Limb (tissue), 2 donors: ENCODE measurements at regions not wholly inside any gene's neighbourhood (a gene's known extent, or its start where the extent isn't known, plus 50 kb on each side); places are given as distances from the start of the nearest gene placed in this dataset.

Source experiments
- DNase-seq, 2 donors: peaks; one replicate each; pipeline ENCODE4 v3.0.0-alpha.2; 2016; ENCODE audit errors: extremely low spot score in 2 of 2

GRCh38 chr11:115078461-115079438 is 400.4 kb downstream of the NXPE2 start:
- DNase-seq, result no peak

GRCh38 chr11:115080923-115081680 is 402.8 kb downstream of the NXPE2 start:
- DNase-seq, result no peak

GRCh38 chr11:115081972-115082371 is 403.6 kb downstream of the NXPE2 start:
- DNase-seq, result no peak

- no peak for DNase-seq
These were observed 404.9 kb downstream of the NXPE2 start for GRCh38 chr11:115083144-115083806.

DNA sequence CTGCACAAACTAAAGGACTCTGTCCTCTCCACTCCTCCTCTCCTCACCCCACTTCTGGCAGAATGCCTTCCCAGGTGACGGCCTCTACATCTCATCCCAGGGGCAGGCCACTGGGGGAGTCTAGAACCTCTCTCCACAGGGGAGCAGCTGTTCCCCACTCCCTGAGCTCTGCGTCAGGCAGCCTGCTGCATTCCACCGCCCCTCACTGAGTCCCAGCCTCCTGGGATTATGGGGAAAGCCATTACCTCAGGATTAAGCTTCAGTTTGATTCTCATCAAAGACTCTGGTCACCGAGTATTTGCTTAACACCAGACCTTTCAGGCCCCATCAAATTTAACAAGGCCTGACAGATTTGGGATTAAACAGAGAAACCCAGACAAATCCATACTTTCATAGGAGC is 405.9 kb downstream of the NXPE2 start:
- no peak for DNase-seq

- DNase-seq, result peak in 1 of 2 donors; percentile 44
These were observed 407.3 kb downstream of the NXPE2 start for GRCh38 chr11:115085461-115086210.

GRCh38 chr11:115087791-115088190 is 409.5 kb downstream of the NXPE2 start:
- no peak for DNase-seq

DNA sequence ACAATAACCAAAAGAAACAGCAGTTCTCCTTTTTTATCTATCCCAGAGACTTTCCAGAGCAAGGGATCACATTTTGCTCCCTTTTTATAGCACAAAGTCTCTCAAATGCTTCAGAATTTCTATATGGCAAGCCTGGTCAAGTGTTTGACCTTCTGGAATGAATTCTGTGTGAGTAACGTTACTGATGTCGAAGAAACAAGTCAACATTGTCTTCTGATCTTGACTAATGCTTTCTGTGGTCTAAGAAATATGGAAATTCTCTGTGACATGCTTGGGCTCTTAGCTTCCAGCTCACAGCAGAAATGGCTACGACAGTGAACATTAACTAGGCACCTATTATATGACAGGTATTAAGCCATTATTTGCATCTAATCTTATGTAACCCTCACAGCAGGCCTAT is 411.7 kb downstream of the CADM1 start:
- no peak for DNase-seq

DNA sequence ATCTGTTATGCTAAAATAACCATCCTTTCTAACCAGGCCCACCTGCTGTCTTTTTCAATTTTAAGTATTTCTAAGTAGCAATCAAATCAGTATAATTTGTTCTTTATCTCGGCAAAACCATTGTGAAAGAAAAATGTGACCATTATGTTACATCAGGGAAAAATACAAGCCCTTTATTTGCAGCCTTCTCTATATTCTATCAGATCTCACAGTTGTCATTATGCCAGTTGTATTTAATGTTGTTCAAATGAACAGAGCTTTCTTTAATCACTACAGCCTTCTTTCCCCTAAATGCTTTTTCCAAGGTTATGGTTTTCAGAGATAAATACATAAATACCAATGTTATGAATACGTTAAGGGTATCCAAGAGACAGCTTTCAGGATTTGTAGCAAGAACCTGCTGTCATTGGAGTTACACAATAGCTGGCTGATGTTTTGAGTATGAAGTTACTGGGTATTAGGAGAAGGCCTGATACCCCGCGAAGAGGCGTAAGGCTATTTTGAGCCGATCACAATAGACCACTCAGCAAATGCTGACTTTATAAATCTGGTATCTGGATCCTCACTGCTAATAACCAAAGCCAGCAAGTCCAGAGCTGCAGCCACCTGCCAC is 406.3 kb downstream of the CADM1 start:
- no peak for DNase-seq

- no peak for DNase-seq
These were observed 403.5 kb downstream of the CADM1 start for GRCh38 chr11:115100706-115101105.

DNA sequence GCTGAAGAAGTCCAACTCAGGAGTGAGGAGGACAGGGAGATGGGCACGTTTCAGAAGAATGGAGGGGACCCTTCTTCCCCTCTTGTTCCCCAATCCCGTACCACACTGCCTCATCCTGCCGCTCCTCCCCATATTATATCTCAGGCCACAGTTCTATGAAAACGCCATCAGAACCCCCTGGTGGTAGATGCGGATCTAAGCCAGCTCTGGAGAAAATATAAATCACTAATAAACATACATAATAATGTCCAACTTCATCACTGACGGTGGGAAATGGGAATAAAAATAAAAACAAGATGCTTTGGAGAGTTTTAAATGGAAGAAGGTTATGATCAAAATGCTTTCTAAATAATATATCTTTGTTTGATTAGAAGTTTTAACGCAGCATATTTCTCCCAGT is 400.3 kb downstream of the CADM1 start:
- DNase-seq, result no peak

DNA sequence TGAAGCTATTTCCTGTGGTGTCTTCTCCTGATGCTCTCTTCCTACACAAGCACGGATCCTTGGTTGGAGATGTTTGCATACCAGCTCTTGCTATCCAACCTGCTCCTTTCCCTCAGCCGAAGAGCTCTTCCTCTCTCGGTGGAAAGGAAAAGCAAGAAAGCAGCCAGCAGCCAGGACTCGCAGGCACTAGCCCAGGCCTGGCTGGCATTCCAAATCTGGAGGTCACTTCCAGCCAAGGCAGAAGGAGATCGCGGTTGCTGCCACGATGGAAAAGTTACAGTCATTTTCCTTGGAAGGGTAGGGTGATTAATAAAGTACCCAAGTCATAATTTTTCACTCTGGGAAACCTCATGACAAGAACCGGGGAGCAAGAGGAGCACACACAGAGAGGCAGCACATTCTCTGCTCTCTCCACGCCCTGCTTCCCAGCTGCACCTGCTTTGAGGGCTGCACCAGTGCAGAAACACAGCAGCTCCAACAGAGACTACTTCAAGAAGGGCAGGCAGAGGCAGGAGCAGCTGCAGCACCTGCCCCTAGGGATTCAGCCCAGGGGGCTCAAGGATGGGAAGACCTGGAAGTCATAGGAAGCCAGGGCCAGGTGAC is 399.3 kb downstream of the CADM1 start:
- DNase-seq, result no peak

DNA sequence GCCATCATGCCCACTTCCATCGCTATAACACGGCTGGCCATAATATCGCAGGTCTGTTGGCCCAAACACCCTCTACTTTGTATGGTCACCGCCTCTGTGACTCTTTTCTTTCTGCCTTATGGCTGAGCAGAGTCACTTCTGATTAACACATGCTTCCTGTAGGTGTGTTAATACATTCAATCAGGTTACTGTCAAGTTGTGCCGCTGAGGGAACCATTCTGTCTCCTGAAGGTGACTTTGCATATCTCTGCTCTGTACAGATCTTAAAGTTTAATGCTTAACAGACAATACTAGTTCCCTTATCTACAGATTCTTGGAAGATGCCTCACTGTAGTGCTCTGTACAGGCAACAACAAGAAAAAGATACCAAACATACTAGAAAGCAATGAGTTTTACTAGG is 393.1 kb downstream of the CADM1 start:
- no peak for DNase-seq

GRCh38 chr11:115112754-115113153 is 391.5 kb downstream of the CADM1 start:
- peak in 1 of 2 donors; percentile 46 for DNase-seq

- no peak for DNase-seq
These were observed 386.2 kb downstream of the CADM1 start for GRCh38 chr11:115117956-115118493.

DNA sequence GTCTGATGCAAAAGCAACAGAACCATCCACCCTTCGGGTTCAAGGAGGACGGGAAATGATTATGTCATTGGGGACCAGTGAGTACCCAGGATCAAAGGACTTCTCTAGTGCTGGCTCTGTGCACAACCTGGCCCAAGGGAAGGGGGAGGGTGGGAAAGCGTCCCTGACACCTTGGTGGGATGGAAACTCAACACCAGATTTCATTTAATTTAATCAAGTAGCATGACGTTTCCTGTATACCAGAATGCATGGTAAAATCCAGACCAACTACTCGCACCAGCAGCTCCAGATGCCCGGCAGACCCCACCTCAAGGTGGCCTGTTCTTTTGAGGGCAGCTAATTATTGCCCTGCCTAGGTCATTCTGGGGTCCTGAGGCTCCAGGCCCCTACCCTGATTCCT is 385.1 kb downstream of the CADM1 start:
- no peak for DNase-seq
